GM18909 (cell line): ENCODE measurements at regions not wholly inside any gene's neighbourhood (a gene's known extent, or its start where the extent isn't known, plus 50 kb on each side); places are given as distances from the start of the nearest gene placed in this dataset.
A peak's percentile ranks its signal among the peaks of the same experiment; 100 is the strongest.
"Not testable (repeated sequence)": the region's sequence is repeated elsewhere in the genome, so short reads cannot be mapped to it uniquely, and the experiment has no call there.

Source experiments
- ATAC-seq: cut with Tn5 transposase; IDR thresholded peaks from one replicate; pipeline ENCODE4 v1.9.1; 2021; ENCODE audit warnings: mild to moderate bottlenecking; ENCODE audit not compliant: unreplicated experiment, poor library complexity

- no peak for ATAC-seq
Observed at GRCh38 chr3:59512066-59512465, 462.2 kb upstream of the CFAP20DC start.

GRCh38 chr3:59510576-59510975 is 460.8 kb upstream of the CFAP20DC start:
- ATAC-seq: no peak

- ATAC-seq: no peak
Observed at GRCh38 chr3:59508273-59508672, 458.4 kb upstream of the CFAP20DC start.

GRCh38 chr3:59506191-59506590 is 456.4 kb upstream of the CFAP20DC start:
- ATAC-seq: no peak

- ATAC-seq: no peak
Observed at GRCh38 chr3:59503441-59503840, 453.6 kb upstream of the CFAP20DC start.

GRCh38 chr3:59502806-59503205 is 453.0 kb upstream of the CFAP20DC start:
- no peak for ATAC-seq

- ATAC-seq: no peak
Observed at GRCh38 chr3:59499954-59500353, 450.1 kb upstream of the CFAP20DC start.

GRCh38 chr3:59499000-59499399 is 449.2 kb upstream of the CFAP20DC start:
- ATAC-seq: no peak

- no peak for ATAC-seq
Observed at GRCh38 chr3:59496250-59496649, 446.4 kb upstream of the CFAP20DC start.

- ATAC-seq: not testable (repeated sequence)
Observed at GRCh38 chr3:59494969-59495368, 445.1 kb upstream of the CFAP20DC start.

- no peak for ATAC-seq
Observed at GRCh38 chr3:59486520-59486919, 436.7 kb upstream of the CFAP20DC start.

GRCh38 chr3:59483191-59483590 is 433.4 kb upstream of the CFAP20DC start:
- no peak for ATAC-seq

- ATAC-seq: no peak
Observed at GRCh38 chr3:59482684-59483083, 432.9 kb upstream of the CFAP20DC start.

- ATAC-seq: no peak
Observed at GRCh38 chr3:59481776-59482400, 432.1 kb upstream of the CFAP20DC start.

- peak; percentile 91 for ATAC-seq
Observed at GRCh38 chr3:59480486-59480995, 430.7 kb upstream of the CFAP20DC start.

- no peak for ATAC-seq
Observed at GRCh38 chr3:59473636-59474035, 423.8 kb upstream of the CFAP20DC start.

GRCh38 chr3:59472541-59472940 is 422.7 kb upstream of the CFAP20DC start:
- no peak for ATAC-seq

GRCh38 chr3:59469948-59470723 is 420.3 kb upstream of the CFAP20DC start:
- no peak for ATAC-seq

- ATAC-seq: no peak
Observed at GRCh38 chr3:59467476-59467875, 417.7 kb upstream of the CFAP20DC start.

- ATAC-seq: no peak
Observed at GRCh38 chr3:59464187-59464586, 414.4 kb upstream of the CFAP20DC start.

GRCh38 chr3:59463253-59463652 is 413.4 kb upstream of the CFAP20DC start:
- no peak for ATAC-seq

- ATAC-seq: no peak
Observed at GRCh38 chr3:59460068-59460467, 410.2 kb upstream of the CFAP20DC start.
